Brain microvascular endothelial cell (primary cell): ENCODE measurements at regions not wholly inside any gene's neighbourhood (a gene's known extent, or its start where the extent isn't known, plus 50 kb on each side); places are given as distances from the start of the nearest gene placed in this dataset.

Experiments used
- DNase-seq: peaks from one replicate; pipeline ENCODE4 v3.0.0-alpha.2; 2020
- H3K27ac ChIP-seq: fragments of 250-450 bp; sonication (Bioruptor Pico); 2 replicates; pipeline ENCODE4 v1.5.1; 2020; ENCODE audit warnings: mild to moderate bottlenecking, moderate library complexity
- H3K27me3 ChIP-seq: fragments of 250-450 bp; sonication (Bioruptor Pico); replicated peaks from 2 replicates; pipeline ENCODE4 v1.5.1; 2020; ENCODE audit warnings: mild to moderate bottlenecking
- H3K36me3 ChIP-seq: fragments of 250-450 bp; sonication (Bioruptor Pico); replicated peaks from 2 replicates; pipeline ENCODE4 v1.5.1; 2020; ENCODE audit warnings: mild to moderate bottlenecking
- H3K4me3 ChIP-seq: 2 replicates; pipeline ENCODE4 v1.5.1; 2011; ENCODE audit warnings: low read depth, mild to moderate bottlenecking, control low read depth, low read length, moderate library complexity
- CTCF ChIP-seq: IDR thresholded peaks from 2 replicates; pipeline ENCODE4 v1.5.1; 2011; ENCODE audit warnings: low read depth, mild to moderate bottlenecking, moderate library complexity, low read length, control low read depth, inconsistent platforms; ENCODE audit errors: missing control alignments
- in situ Hi-C: cut with HindIII; loops from 2 replicates; pipeline ENCODE4 v1.10.0; 2017; ENCODE audit warnings: low sequenced_read_pairs, low pct_ligation_motif_present

- in situ Hi-C loops = no loop called here
- H3K27me3 ChIP-seq = no peaks in the 10 kb centered on the region
- DNase-seq = no peak
- no peaks in the 10 kb centered on the region for H3K36me3 ChIP-seq
- no peak overlapping the region for H3K4me3 ChIP-seq
- no peak overlapping the region for H3K27ac ChIP-seq
- no peak for TF ChIP-seq CTCF
These were observed 332.1 kb downstream of the VGLL3 start for GRCh38 chr3:86658876-86659275.

- H3K4me3 ChIP-seq = no peak overlapping the region
- no peak for TF ChIP-seq CTCF
- H3K36me3 ChIP-seq = no peaks in the 10 kb centered on the region
- in situ Hi-C loops = no loop called here
- no peak overlapping the region for H3K27ac ChIP-seq
- H3K27me3 ChIP-seq = no peaks in the 10 kb centered on the region
- no peak for DNase-seq
These were observed 336.0 kb downstream of the VGLL3 start for GRCh38 chr3:86654806-86655460.

GRCh38 chr3:86653661-86654205, 337.2 kb downstream of the VGLL3 start:
- no peak for DNase-seq
- no peak overlapping the region for H3K4me3 ChIP-seq
- in situ Hi-C loops = no loop called here
- no peaks in the 10 kb centered on the region for H3K36me3 ChIP-seq
- no peak for TF ChIP-seq CTCF
- no peak overlapping the region for H3K27ac ChIP-seq
- H3K27me3 ChIP-seq = no peaks in the 10 kb centered on the region

GRCh38 chr3:86648087-86648486, 342.9 kb downstream of the VGLL3 start:
- H3K36me3 ChIP-seq = no peaks in the 10 kb centered on the region
- H3K27ac ChIP-seq = no peak overlapping the region
- DNase-seq = no peak
- in situ Hi-C loops = no loop called here
- no peaks in the 10 kb centered on the region for H3K27me3 ChIP-seq
- H3K4me3 ChIP-seq = no peak overlapping the region
- TF ChIP-seq CTCF = no peak

- Histone ChIP-seq H3K4me3 (no peak overlapping the region), H3K27me3 (no peaks in the 10 kb centered on the region), H3K36me3 (no peaks in the 10 kb centered on the region), H3K27ac (no peak overlapping the region)
- DNase-seq = no peak
- no peak for TF ChIP-seq CTCF
- in situ Hi-C loops = no loop called here
These were observed 345.2 kb downstream of the VGLL3 start for GRCh38 chr3:86645756-86646155.

GRCh38 chr3:86634361-86634760, 356.6 kb downstream of the VGLL3 start:
- no peak overlapping the region for H3K27ac ChIP-seq
- H3K36me3 ChIP-seq = no peaks in the 10 kb centered on the region
- H3K4me3 ChIP-seq = no peak overlapping the region
- in situ Hi-C loops = no loop called here
- TF ChIP-seq CTCF = no peak
- DNase-seq = no peak
- H3K27me3 ChIP-seq = no peaks in the 10 kb centered on the region
